Stomach (tissue), 4 donors: ENCODE measurements at regions not wholly inside any gene's neighbourhood (a gene's known extent, or its start where the extent isn't known, plus 50 kb on each side); places are given as distances from the start of the nearest gene placed in this dataset.

Source experiments
- CTCF ChIP-seq, 7 experiments: fragments of 450-650 bp in 4 of 7; fragments of 200-600 bp in 3 of 7; sonication (generic) in 3 of 7; IDR thresholded peaks; one replicate each; pipeline ENCODE4 v1.5.1; 2016 to 2019; ENCODE audit warnings: antibody characterized with exemption in 7 of 7, control low read depth in 2 of 7, mild to moderate bottlenecking in 1 of 7
- POLR2AphosphoS5 ChIP-seq, 3 donors: sonication (generic); formaldehyde crosslinking; IDR thresholded peaks; one replicate each; pipeline ENCODE4 v1.6.1; 2016; ENCODE audit warnings: antibody characterized with exemption in 3 of 3

- TF ChIP-seq CTCF (IDR thresholded peaks at IDR 0.05) (no peak), POLR2AphosphoS5 (IDR thresholded peaks at IDR 0.05) (no peak)
Observed at GRCh38 chr12:66045506-66045905, 85.0 kb downstream of the LLPH start.
